Spleen (tissue), 11 donors: ENCODE measurements at regions not wholly inside any gene's neighbourhood (a gene's known extent, or its start where the extent isn't known, plus 50 kb on each side); places are given as distances from the start of the nearest gene placed in this dataset.

Experiments
- DNase-seq: peaks from one replicate; pipeline ENCODE4 v3.0.0-alpha.2; 2020
- H3K27ac ChIP-seq, 8 donors: fragments of 200-600 bp; sonication (generic) in 7 of 8; 1 replicate in 4 of 8; 2 replicates in 4 of 8; pipeline versions ENCODE4 v1.5.0 to v1.8.0; 2016 to 2021; ENCODE audit warnings: inconsistent platforms in 4 of 8, mild to moderate bottlenecking in 4 of 8, moderate library complexity in 1 of 8
- H3K27me3 ChIP-seq, 7 donors: fragments of 200-600 bp; sonication (generic) in 6 of 7; replicated peaks in 1 of 7; 1 replicate in 4 of 7; 2 replicates in 3 of 7; pipeline versions ENCODE4 v1.5.0 to v1.8.0; 2016 to 2021; ENCODE audit warnings: inconsistent platforms in 3 of 7, mild to moderate bottlenecking in 1 of 7
- H3K36me3 ChIP-seq, 6 donors: fragments of 200-600 bp; sonication (generic) in 5 of 6; 1 replicate in 4 of 6; 2 replicates in 2 of 6; pipeline versions ENCODE4 v1.5.0 to v1.8.0; 2016 to 2021; ENCODE audit warnings: inconsistent platforms in 2 of 6
- H3K4me1 ChIP-seq, 6 donors: fragments of 200-600 bp; sonication (generic) in 5 of 6; 1 replicate in 3 of 6; 2 replicates in 3 of 6; pipeline versions ENCODE4 v1.5.0 to v1.8.0; 2016 to 2021; ENCODE audit warnings: inconsistent platforms in 3 of 6
- H3K4me3 ChIP-seq, 8 donors: fragments of 200-600 bp; sonication (generic) in 7 of 8; 1 replicate in 4 of 8; 2 replicates in 4 of 8; pipeline versions ENCODE4 v1.5.0 to v1.8.0; 2016 to 2021; ENCODE audit warnings: inconsistent platforms in 4 of 8, mild to moderate bottlenecking in 4 of 8, moderate library complexity in 2 of 8
- H3K9me3 ChIP-seq, 8 donors: fragments of 200-600 bp; sonication (generic) in 7 of 8; 1 replicate in 4 of 8; 2 replicates in 4 of 8; pipeline versions ENCODE4 v1.5.0 to v1.8.0; 2016 to 2021; ENCODE audit warnings: inconsistent platforms in 4 of 8
- POLR2A ChIP-seq, 3 donors: fragments of 450-650 bp; IDR thresholded peaks; one replicate each; pipeline ENCODE4 v1.5.1; 2017; ENCODE audit warnings: antibody characterized with exemption in 3 of 3, mild to moderate bottlenecking in 1 of 3
- POLR2AphosphoS5 ChIP-seq, 3 donors: sonication (generic); formaldehyde crosslinking; IDR thresholded peaks; one replicate each; pipeline ENCODE4 v1.5.1; 2017; ENCODE audit warnings: antibody characterized with exemption in 3 of 3
- WGBS, 5 donors: extraction: QIAGEN DNeasy Blood & Tissue Kit in 3 of 5; methylation state at CpG; one replicate each; pipeline versions ENCODE4 v1.1.5 to v1.1.7; 2013 to 2018; 5-methylcytosine and 5-hydroxymethylcytosine counted together
- intact Hi-C: fragments of 100-400 bp; cut with DNase I; formaldehyde crosslinking; loops from one replicate; pipeline ENCODE4 v1.15.0; 2023; ENCODE audit warnings: low total_unique reads
- TF ChIP-seq, protein P1 (sequence below), 11 experiments: fragments of 200-600 bp in 7 of 11; fragments of 450-650 bp in 4 of 11; sonication (generic) in 4 of 11; IDR thresholded peaks in 8 of 11; conservative IDR thresholded peaks in 3 of 11; 1 replicate in 7 of 11; 2 replicates in 4 of 11; pipeline versions ENCODE4 v1.4.0 to v1.8.0; 2016 to 2021; ENCODE audit warnings: antibody characterized with exemption in 11 of 11, inconsistent platforms in 4 of 11, mild to moderate bottlenecking in 1 of 11
- donor health status: healthy with polysubstance abuse.
- donor health status: DM: no; HTN: no; CAD: no; lungs with moderate emphysema.
- donor health status: DM: no; HTN: no; CAD: no.
- donor health status: Bipolar disorder and iron deficiency.
- donor health status: healthy.
- donor health status: DM: no; HTN: no; CAD: no.
- donor health status: DM: yes; HTN: yes; CAD: no.

DNA sequence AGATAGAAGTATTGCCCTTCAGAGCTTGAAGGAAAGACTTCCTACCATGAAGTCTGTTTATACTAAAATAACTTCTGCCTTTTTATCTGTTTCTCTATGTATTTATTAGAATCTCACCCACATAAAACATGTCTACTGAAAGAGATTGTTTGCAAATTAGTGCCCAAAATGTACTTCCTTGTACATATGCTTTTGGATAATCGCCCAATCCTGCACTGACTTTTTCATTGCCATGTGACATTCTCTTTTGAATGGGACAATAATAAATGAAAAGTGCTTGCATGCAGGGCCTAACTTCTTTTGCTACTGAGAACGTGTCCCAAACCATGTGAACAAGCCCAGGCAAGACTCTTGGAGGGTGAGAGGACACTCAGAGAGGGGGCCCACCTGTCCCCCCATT, 711.6 kb upstream of the ADAMTS5 start:
- H3K27me3 ChIP-seq: no peaks in the 10 kb centered on the region
- no peak for DNase-seq
- H3K27ac ChIP-seq: no peak overlapping the region
- WGBS, 5 donors: 67 to 77% (median 73%) methylated on average over 2 of the region's 2 CpGs
- TF ChIP-seq POLR2A (IDR thresholded peaks at IDR 0.05): no peak
- no peak for TF ChIP-seq POLR2AphosphoS5 (IDR thresholded peaks at IDR 0.05)
- TF ChIP-seq, protein P1, sequence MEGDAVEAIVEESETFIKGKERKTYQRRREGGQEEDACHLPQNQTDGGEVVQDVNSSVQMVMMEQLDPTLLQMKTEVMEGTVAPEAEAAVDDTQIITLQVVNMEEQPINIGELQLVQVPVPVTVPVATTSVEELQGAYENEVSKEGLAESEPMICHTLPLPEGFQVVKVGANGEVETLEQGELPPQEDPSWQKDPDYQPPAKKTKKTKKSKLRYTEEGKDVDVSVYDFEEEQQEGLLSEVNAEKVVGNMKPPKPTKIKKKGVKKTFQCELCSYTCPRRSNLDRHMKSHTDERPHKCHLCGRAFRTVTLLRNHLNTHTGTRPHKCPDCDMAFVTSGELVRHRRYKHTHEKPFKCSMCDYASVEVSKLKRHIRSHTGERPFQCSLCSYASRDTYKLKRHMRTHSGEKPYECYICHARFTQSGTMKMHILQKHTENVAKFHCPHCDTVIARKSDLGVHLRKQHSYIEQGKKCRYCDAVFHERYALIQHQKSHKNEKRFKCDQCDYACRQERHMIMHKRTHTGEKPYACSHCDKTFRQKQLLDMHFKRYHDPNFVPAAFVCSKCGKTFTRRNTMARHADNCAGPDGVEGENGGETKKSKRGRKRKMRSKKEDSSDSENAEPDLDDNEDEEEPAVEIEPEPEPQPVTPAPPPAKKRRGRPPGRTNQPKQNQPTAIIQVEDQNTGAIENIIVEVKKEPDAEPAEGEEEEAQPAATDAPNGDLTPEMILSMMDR (IDR thresholded peaks at IDR 0.05 in 8 of 11, conservative IDR thresholded peaks at IDR 0.05 in 3 of 11): no peak
- no peaks in the 10 kb centered on the region for H3K36me3 ChIP-seq
- H3K4me3 ChIP-seq: no peak overlapping the region
- no peaks in the 10 kb centered on the region for H3K4me1 ChIP-seq
- no peaks in the 10 kb centered on the region for H3K9me3 ChIP-seq
- intact Hi-C loops: no loop called here

DNA sequence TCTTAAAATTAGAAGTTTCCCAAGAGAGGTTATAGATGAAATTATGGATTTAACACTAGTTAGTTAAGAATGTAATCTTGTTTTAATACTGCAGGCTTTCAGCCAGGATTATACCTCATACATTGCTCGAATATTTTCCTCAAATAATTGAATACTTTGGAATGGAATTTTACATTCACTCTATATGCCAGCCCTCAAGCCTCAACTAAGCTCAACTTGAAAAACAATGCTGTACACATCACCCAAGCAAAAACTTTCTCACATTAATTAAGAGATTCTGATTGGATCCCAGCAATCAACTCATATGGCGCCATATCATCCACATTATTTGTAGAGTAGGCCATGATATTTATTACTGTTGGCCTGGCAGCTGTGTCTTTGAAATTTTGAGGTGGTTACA, 710.7 kb upstream of the ADAMTS5 start:
- Histone ChIP-seq H3K36me3 (no peaks in the 10 kb centered on the region), H3K27ac (no peak overlapping the region), H3K27me3 (no peaks in the 10 kb centered on the region), H3K9me3 (no peaks in the 10 kb centered on the region), H3K4me1 (no peaks in the 10 kb centered on the region), H3K4me3 (no peak overlapping the region)
- intact Hi-C loops: no loop called here
- no peak for DNase-seq
- WGBS, 5 donors: 19 to 63% (median 42%) methylated on average over 2 of the region's 2 CpGs
- TF ChIP-seq, protein P1 (IDR thresholded peaks at IDR 0.05 in 8 of 11, conservative IDR thresholded peaks at IDR 0.05 in 3 of 11): no peak
- TF ChIP-seq POLR2AphosphoS5 (IDR thresholded peaks at IDR 0.05) (no peak), POLR2A (IDR thresholded peaks at IDR 0.05) (no peak)

DNA sequence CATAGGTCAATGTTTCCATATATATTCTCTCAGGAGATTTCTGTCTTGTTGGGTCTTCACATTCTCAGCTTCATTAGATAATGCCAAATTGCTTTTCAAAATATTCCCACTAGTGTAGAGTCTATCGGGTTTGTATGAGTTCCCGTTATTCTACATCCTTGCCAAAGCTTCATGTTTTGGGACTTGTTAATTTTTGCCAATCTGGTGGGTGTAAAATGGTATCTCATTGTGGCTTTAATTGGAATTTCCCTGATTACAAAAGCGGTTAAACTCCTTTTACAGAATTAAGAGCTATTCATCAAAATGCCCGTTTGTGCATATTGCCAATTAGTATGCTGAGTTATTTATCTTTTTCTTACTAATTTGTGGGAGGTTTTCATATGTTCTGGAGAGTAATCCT, 708.4 kb upstream of the ADAMTS5 start:
- H3K4me3 ChIP-seq: no peak overlapping the region
- 83 to 86% (median 84%) methylated on average over 4 of the region's 4 CpGs for WGBS, 5 donors
- TF ChIP-seq POLR2A (IDR thresholded peaks at IDR 0.05): no peak
- no peak for TF ChIP-seq POLR2AphosphoS5 (IDR thresholded peaks at IDR 0.05)
- TF ChIP-seq, protein P1 (IDR thresholded peaks at IDR 0.05 in 8 of 11, conservative IDR thresholded peaks at IDR 0.05 in 3 of 11): no peak
- H3K27me3 ChIP-seq: no peaks in the 10 kb centered on the region
- no peaks in the 10 kb centered on the region for H3K9me3 ChIP-seq
- no peaks in the 10 kb centered on the region for H3K4me1 ChIP-seq
- no peaks in the 10 kb centered on the region for H3K36me3 ChIP-seq
- intact Hi-C loops: no loop called here
- H3K27ac ChIP-seq: no peak overlapping the region
- DNase-seq: no peak

DNA sequence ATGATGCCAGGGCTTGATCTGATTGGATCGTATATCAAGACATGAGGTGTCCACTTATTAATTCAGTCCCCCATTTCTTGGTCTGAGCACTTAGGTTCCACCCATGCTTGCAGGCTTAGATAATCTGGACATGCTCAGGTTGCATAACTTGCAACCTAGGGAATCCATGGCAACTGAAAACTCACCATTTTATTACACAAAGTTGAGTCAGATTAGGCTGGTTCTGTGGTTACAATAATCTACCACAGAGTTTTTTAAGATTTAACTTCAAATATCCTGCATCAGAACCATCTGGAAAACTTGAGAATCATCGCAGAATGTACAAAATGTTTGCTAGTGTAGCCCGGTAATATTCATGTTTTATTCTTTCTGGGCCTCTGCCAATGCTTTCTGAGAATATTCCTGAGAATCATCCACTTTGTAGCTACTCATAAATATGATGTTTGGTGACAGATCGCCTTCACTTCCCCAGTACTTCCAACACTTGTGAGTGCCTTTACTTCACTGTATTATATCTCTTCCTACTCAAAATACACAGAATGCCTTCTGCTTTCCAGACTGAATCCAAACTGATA, 707.2 kb upstream of the ADAMTS5 start:
- Histone ChIP-seq H3K9me3 (no peaks in the 10 kb centered on the region), H3K4me3 (no peak overlapping the region), H3K27me3 (no peaks in the 10 kb centered on the region), H3K27ac (no peak overlapping the region), H3K4me1 (no peaks in the 10 kb centered on the region), H3K36me3 (no peaks in the 10 kb centered on the region)
- DNase-seq: no peak
- 78 to 92% (median 86%) methylated on average over 4 of the region's 4 CpGs for WGBS, 5 donors
- no peak for TF ChIP-seq POLR2A (IDR thresholded peaks at IDR 0.05)
- intact Hi-C loops: no loop called here

DNA sequence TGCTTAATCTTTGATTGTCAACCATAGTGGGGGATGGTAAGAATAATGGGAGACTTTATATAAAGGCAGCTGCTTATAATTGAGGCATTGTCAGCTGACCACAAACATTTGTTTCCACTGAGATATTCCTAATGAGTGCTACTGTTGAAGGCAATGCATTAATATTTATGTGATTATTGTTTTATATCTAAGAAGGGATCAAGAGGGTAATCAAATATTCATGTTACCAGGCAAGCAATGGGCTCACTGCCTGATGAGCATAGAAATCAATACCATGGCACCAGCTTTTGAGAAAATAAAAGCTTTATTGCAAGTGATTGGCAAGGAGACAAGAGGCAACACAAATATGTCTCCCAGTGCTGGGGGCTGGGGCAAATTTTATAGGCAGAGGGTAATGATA, 706.7 kb upstream of the ADAMTS5 start:
- no peak overlapping the region for H3K4me3 ChIP-seq
- no peaks in the 10 kb centered on the region for H3K36me3 ChIP-seq
- TF ChIP-seq, protein P1 (IDR thresholded peaks at IDR 0.05 in 8 of 11, conservative IDR thresholded peaks at IDR 0.05 in 3 of 11): no peak
- TF ChIP-seq POLR2AphosphoS5 (IDR thresholded peaks at IDR 0.05) (no peak), POLR2A (IDR thresholded peaks at IDR 0.05) (no peak)
- intact Hi-C loops: no loop called here
- H3K27me3 ChIP-seq: no peaks in the 10 kb centered on the region
- no peaks in the 10 kb centered on the region for H3K9me3 ChIP-seq
- H3K4me1 ChIP-seq: no peaks in the 10 kb centered on the region
- no peak overlapping the region for H3K27ac ChIP-seq
- no peak for DNase-seq
